ENCODE measurements at regions not wholly inside any gene's neighbourhood (a gene's known extent, or its start where the extent isn't known, plus 50 kb on each side); places are given as distances from the start of the nearest gene placed in this dataset.
"Not testable (repeated sequence)": the region's sequence is repeated elsewhere in the genome, so short reads cannot be mapped to it uniquely, and the experiment has no call there.

- H3K27me3 ChIP-seq; H3K27ac ChIP-seq; DNase-seq; H3K4me1 ChIP-seq; H3K4me3 ChIP-seq; H3K9me3 ChIP-seq; intact Hi-C loops (cut with DNase I): not testable (repeated sequence)
- H3K36me3 ChIP-seq: peaks cover 0 to 34% (median 11%) of the 10 kb centered on the region in 3 donors
- 96 to 97% methylated on average over 5 to 6 of the region's 6 CpGs for WGBS, 2 donors
Observed at GRCh38 chr15:84544586-84544985, 56.2 kb upstream of the ZSCAN2 start.

GRCh38 chr15:84547150-84547549, 53.7 kb upstream of the ZSCAN2 start:
- not testable (repeated sequence) for DNase-seq
- WGBS, 2 donors: 81 to 89% methylated on average over 2 of the region's 2 CpGs

DNA sequence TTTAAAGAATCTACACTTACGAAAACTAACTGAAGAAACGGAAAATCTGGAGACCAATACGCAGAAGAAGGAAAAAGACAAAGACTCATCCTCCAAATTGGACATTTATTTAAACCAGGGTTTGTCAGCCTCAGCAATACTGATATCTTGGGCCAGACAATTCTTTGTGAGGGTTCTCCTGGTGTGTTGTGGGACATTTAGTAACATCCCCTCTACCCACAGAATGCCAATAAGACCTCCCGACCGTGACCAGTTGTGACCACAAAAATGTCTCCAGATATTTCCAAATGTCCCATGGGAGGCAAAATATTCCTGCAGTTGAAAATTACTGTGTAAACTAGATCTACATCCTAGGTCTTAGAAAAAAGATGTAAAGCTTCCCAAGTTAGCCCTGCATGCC, 50.3 kb upstream of the ZSCAN2 start:
- intact Hi-C loops (cut with DNase I); DNase-seq; H3K4me1 ChIP-seq; H3K27me3 ChIP-seq; H3K4me3 ChIP-seq; H3K27ac ChIP-seq; H3K9me3 ChIP-seq: not testable (repeated sequence)
- WGBS, 2 donors: 83 to 86% methylated on average over 5 of the region's 5 CpGs
- H3K36me3 ChIP-seq: peaks cover 0 to 37% (median 7%) of the 10 kb centered on the region in 3 donors

More at GRCh38 chr15:84547150-84547549, 53.7 kb upstream of the ZSCAN2 start:
- intact Hi-C loops (cut with DNase I); H3K4me3 ChIP-seq; H3K4me1 ChIP-seq; H3K9me3 ChIP-seq; H3K27ac ChIP-seq; H3K27me3 ChIP-seq: not testable (repeated sequence)
- peaks cover 0 to 22% (median 5%) of the 10 kb centered on the region in 3 donors for H3K36me3 ChIP-seq

Small RNA genes lying in the stretch of these regions (small RNA-seq; reads per million reads assigned to genes)
- gene AC048382.3 (0 reads per million in 4 donors), gene CSPG4P5 (0 reads per million in 4 donors), gene RF00017 (0 reads per million in 4 donors), gene RN7SL417P (0 reads per million in 4 donors)

Data from esophagus squamous epithelium (tissue), 5 donors.